HFFc6 (cell line): ENCODE measurements at regions not wholly inside any gene's neighbourhood (a gene's known extent, or its start where the extent isn't known, plus 50 kb on each side); places are given as distances from the start of the nearest gene placed in this dataset.

Experiments used
- DNase-seq: peaks from one replicate; pipeline ENCODE4 v3.0.0-alpha.2; 2018
- H3K27ac Mint-ChIP-seq: 2 replicates; pipeline ENCODE4 v1.8.0; 2020; ENCODE audit warnings: mild to moderate bottlenecking, mixed read lengths
- H3K27me3 Mint-ChIP-seq: 2 replicates; pipeline ENCODE4 v1.8.0; 2021; ENCODE audit warnings: mild to moderate bottlenecking, moderate library complexity, mixed read lengths; ENCODE audit not compliant: insufficient read depth
- H3K36me3 Mint-ChIP-seq: 2 replicates; pipeline ENCODE4 v1.8.0; 2021; ENCODE audit warnings: low read depth, mixed read lengths
- H3K4me1 Mint-ChIP-seq: 2 replicates; pipeline ENCODE4 v1.8.0; 2020; ENCODE audit warnings: low read depth, mixed read lengths
- H3K4me3 Mint-ChIP-seq: 2 replicates; pipeline ENCODE4 v1.8.0; 2020; ENCODE audit warnings: mild to moderate bottlenecking, moderate library complexity, mixed read lengths
- H3K9me3 Mint-ChIP-seq: 2 replicates; pipeline ENCODE4 v1.8.0; 2020; ENCODE audit warnings: mild to moderate bottlenecking, mixed read lengths
- TF ChIP-seq, protein P1 (sequence below): fragments of 200-600 bp; sonication (generic); IDR thresholded peaks from 2 replicates; pipeline ENCODE4 v1.5.0; 2021; ENCODE audit warnings: antibody characterized with exemption, mild to moderate bottlenecking

DNA sequence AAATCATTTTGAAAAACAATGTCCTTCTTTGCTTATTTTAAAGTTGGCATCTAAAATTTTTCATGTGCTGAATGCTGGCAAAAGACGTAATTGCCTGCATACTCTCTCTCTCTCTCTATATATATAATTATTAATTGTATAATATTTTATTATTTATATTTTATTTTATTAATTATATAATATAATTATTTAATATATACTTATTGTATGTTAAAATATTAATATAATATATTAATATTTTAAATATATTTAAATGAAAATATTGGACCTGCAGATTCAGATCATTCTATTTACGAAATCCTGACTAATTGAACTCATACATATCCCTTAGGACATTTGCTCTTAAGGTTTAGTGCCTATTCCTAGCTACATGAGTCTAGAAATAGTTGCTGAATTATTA is 144.7 kb upstream of the VCX start:
- H3K9me3 Mint-ChIP-seq: no peaks in the 10 kb centered on the region; the same call in 1 of the 2 replicates
- no peak overlapping the region for H3K27ac Mint-ChIP-seq
- peaks cover 6% of the 10 kb centered on the region; the same call in 1 of the 2 replicates for H3K27me3 Mint-ChIP-seq
- TF ChIP-seq, protein P1, sequence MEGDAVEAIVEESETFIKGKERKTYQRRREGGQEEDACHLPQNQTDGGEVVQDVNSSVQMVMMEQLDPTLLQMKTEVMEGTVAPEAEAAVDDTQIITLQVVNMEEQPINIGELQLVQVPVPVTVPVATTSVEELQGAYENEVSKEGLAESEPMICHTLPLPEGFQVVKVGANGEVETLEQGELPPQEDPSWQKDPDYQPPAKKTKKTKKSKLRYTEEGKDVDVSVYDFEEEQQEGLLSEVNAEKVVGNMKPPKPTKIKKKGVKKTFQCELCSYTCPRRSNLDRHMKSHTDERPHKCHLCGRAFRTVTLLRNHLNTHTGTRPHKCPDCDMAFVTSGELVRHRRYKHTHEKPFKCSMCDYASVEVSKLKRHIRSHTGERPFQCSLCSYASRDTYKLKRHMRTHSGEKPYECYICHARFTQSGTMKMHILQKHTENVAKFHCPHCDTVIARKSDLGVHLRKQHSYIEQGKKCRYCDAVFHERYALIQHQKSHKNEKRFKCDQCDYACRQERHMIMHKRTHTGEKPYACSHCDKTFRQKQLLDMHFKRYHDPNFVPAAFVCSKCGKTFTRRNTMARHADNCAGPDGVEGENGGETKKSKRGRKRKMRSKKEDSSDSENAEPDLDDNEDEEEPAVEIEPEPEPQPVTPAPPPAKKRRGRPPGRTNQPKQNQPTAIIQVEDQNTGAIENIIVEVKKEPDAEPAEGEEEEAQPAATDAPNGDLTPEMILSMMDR: no peak
- H3K36me3 Mint-ChIP-seq: no peaks in the 10 kb centered on the region
- H3K4me1 Mint-ChIP-seq: peaks cover 9% of the 10 kb centered on the region; the same call in 1 of the 2 replicates
- DNase-seq: no peak
- H3K4me3 Mint-ChIP-seq: no peak overlapping the region

DNA sequence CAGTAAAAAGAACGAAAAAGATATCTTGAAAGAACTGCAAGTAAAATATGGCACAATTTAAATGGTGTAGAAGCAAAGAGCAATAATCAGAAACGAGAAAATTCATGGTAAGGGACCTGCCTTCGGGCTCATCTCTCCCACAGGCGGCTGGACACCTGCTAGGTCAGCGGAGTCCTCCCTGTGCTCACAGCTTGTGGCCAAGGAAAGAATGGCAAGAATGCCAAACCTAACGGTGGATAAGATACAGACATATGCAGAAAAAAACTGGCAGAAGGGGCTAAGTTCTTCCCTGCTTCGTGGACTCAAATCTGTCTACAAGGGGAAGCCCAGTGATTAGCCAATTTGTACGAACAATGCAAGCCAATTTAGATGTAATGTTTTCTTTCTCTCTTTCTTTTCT is 152.1 kb upstream of the VCX start:
- H3K4me3 Mint-ChIP-seq: no peak overlapping the region
- no peak overlapping the region for H3K27ac Mint-ChIP-seq
- TF ChIP-seq, protein P1: no peak
- DNase-seq: no peak
- H3K27me3 Mint-ChIP-seq: no peaks in the 10 kb centered on the region
- H3K4me1 Mint-ChIP-seq: no peaks in the 10 kb centered on the region
- no peaks in the 10 kb centered on the region for H3K36me3 Mint-ChIP-seq
- no peaks in the 10 kb centered on the region; the same call in 1 of the 2 replicates for H3K9me3 Mint-ChIP-seq

GRCh38 chrX:7689791-7690412 is 153.1 kb upstream of the VCX start:
- Mint-ChIP-seq H3K27me3 (no peaks in the 10 kb centered on the region), H3K4me1 (no peaks in the 10 kb centered on the region), H3K36me3 (no peaks in the 10 kb centered on the region), H3K4me3 (no peak overlapping the region), H3K9me3 (no peaks in the 10 kb centered on the region; the same call in 1 of the 2 replicates), H3K27ac (no peak overlapping the region)
- DNase-seq: no peak
- TF ChIP-seq, protein P1: no peak

DNA sequence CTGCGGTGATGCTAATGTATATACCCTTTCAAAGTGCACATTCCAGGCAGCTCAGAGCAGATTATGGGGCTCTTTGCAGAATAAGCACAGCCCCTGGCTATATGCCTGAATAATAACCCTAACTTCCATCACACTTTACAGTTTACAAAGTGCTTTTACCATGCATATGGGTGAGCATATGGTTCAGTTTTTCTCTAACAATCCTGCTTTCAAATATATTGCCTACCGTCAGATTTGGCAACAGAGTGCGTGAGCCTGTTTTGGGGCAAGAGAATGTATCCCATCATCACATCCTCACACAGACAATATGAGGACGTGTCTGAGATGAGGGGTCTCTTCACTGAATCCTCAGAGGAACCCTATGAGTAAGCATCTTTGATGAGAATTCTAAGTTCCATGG is 162.8 kb upstream of the VCX start:
- no peaks in the 10 kb centered on the region for H3K9me3 Mint-ChIP-seq
- H3K4me1 Mint-ChIP-seq: no peaks in the 10 kb centered on the region
- no peak overlapping the region for H3K27ac Mint-ChIP-seq

DNA sequence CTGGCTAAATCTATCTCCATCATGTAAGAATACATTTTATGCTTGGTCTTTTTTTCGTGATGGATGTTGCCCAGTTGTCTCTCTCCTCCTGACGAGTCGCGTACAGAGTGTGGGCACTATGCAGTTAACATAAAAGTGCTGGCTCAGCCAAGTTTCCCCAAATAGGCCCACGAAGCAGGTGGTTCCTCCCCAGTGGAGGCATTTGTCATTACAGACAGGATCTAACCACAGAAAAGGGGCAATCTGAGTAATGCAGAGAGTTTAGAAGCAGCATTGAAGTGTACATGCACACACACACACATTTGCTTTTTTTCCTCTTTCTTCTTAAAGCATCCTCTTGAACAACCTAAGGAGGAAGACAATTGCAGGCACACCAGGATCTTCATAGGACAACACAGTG is 188.7 kb upstream of the VCX start:
- TF ChIP-seq, protein P1: no peak
- Mint-ChIP-seq H3K27me3 (no peaks in the 10 kb centered on the region), H3K4me1 (no peaks in the 10 kb centered on the region)

More for the DNA sequence above, 162.8 kb upstream of the VCX start:
- H3K4me3 Mint-ChIP-seq: no peak overlapping the region
- no peaks in the 10 kb centered on the region for H3K36me3 Mint-ChIP-seq
- no peak for DNase-seq
- TF ChIP-seq, protein P1: no peak
- no peaks in the 10 kb centered on the region for H3K27me3 Mint-ChIP-seq

More for the DNA sequence above, 188.7 kb upstream of the VCX start:
- H3K4me3 Mint-ChIP-seq: no peak overlapping the region
- H3K9me3 Mint-ChIP-seq: peaks cover 4% of the 10 kb centered on the region; the same call in 1 of the 2 replicates
- H3K36me3 Mint-ChIP-seq: no peaks in the 10 kb centered on the region
- H3K27ac Mint-ChIP-seq: no peak overlapping the region
- no peak for DNase-seq
